IMR-90 (cell line): ENCODE measurements at regions not wholly inside any gene's neighbourhood (a gene's known extent, or its start where the extent isn't known, plus 50 kb on each side); places are given as distances from the start of the nearest gene placed in this dataset.

Experiments
- ATAC-seq: fragments of 200-7000 bp; cut with Tn5 transposase; 2 replicates; pipeline ENCODE4 v1.9.1; 2020; ENCODE audit warnings: low read depth, mild to moderate bottlenecking, moderate library complexity
- BruUV-seq: library from RNA; stranded (reverse); fragments of 400-500 nt; replicated peaks from 2 replicates; lab custom pipeline; 2021; lab: Mats Ljungman, UMichigan
- CTCF ChIA-PET: fragments of 300-600 bp; formaldehyde crosslinking; extraction: SDS; loops from one replicate; lab custom pipeline; 2021; ENCODE audit warnings: antibody characterized with exemption; lab: Yijun Ruan, JAX
- POLR2A ChIA-PET: fragments of 300-600 bp; sonication (Branson Sonifier 250); formaldehyde crosslinking; loops from one replicate; lab custom pipeline; 2022; ENCODE audit warnings: antibody characterized with exemption; ENCODE audit not compliant: unreplicated experiment; lab: Charles Lee
- DNase-seq: peaks from one replicate; pipeline ENCODE4 v3.0.0; 2013
- H2AFZ ChIP-seq: replicated peaks from 2 replicates; pipeline ENCODE3; 2013; ENCODE audit warnings: low read length, mild to moderate bottlenecking; ENCODE audit not compliant: poor library complexity
- H2AK5ac ChIP-seq: 2 replicates; pipeline ENCODE4 v1.6.1; 2013; ENCODE audit warnings: low read depth, low read length, inconsistent platforms
- H2AK9ac ChIP-seq: replicated peaks from 2 replicates; pipeline ENCODE3; 2013; ENCODE audit warnings: mild to moderate bottlenecking, low read depth, low read length, moderate library complexity; ENCODE audit not compliant: poor library complexity
- H2BK120ac ChIP-seq: 2 replicates; pipeline ENCODE4 v1.6.1; 2013; ENCODE audit warnings: low read depth, low read length, inconsistent platforms
- H2BK15ac ChIP-seq: 3 replicates; pipeline ENCODE4 v1.6.1; 2013; ENCODE audit warnings: low read depth, low read length, inconsistent platforms
- H2BK20ac ChIP-seq: 2 replicates; pipeline ENCODE4 v1.6.1; 2013; ENCODE audit warnings: low read depth, mild to moderate bottlenecking, inconsistent platforms, low read length, moderate library complexity
- H2BK5ac ChIP-seq: 2 replicates; pipeline ENCODE4 v1.6.1; 2013; ENCODE audit warnings: mild to moderate bottlenecking, low read depth, low read length, inconsistent platforms; ENCODE audit not compliant: poor library complexity, severe bottlenecking
- H3K14ac ChIP-seq: replicated peaks from 2 replicates; pipeline ENCODE4 v1.6.1; 2013; ENCODE audit warnings: low read depth, low read length, inconsistent platforms
- H3K18ac ChIP-seq: 2 replicates; pipeline ENCODE4 v1.6.1; 2013; ENCODE audit warnings: low read depth, low read length, control low read depth
- H3K23ac ChIP-seq: 2 replicates; pipeline ENCODE4 v1.6.1; 2013; ENCODE audit warnings: low read depth, low read length, inconsistent platforms
- H3K27ac ChIP-seq: 2 replicates; pipeline ENCODE4 v1.5.1; 2013; ENCODE audit warnings: mild to moderate bottlenecking, control low read depth, low read length; ENCODE audit not compliant: insufficient read depth
- H3K27me3 ChIP-seq: 2 replicates; pipeline ENCODE4 v1.6.1; 2013; ENCODE audit warnings: low read length; ENCODE audit not compliant: control insufficient read depth, insufficient read depth
- H3K36me3 ChIP-seq: 2 replicates; pipeline ENCODE4 v1.6.1; 2013; ENCODE audit warnings: low read length, mixed read lengths; ENCODE audit not compliant: control insufficient read depth, insufficient read depth
- H3K4ac ChIP-seq: 2 replicates; pipeline ENCODE4 v1.6.1; 2013; ENCODE audit warnings: low read depth, low read length, inconsistent platforms
- H3K4me1 ChIP-seq: 2 replicates; pipeline ENCODE4 v1.6.1; 2013; ENCODE audit warnings: low read length, mixed read lengths; ENCODE audit not compliant: control insufficient read depth, insufficient read depth
- H3K4me2 ChIP-seq: 2 replicates; pipeline ENCODE4 v1.6.1; 2013; ENCODE audit warnings: low read depth, mild to moderate bottlenecking, control low read depth, low read length, moderate library complexity
- H3K4me3 ChIP-seq: 2 replicates; pipeline ENCODE4 v1.5.1; 2013; ENCODE audit warnings: low read depth, mild to moderate bottlenecking, control low read depth, low read length, moderate library complexity; ENCODE audit not compliant: insufficient read depth
- H3K56ac ChIP-seq: 2 replicates; pipeline ENCODE4 v1.6.1; 2013; ENCODE audit warnings: low read length, inconsistent platforms; ENCODE audit not compliant: insufficient read depth; ENCODE audit errors: extremely low read depth
- H3K79me1 ChIP-seq, 2 experiments: 2 replicates each; pipeline ENCODE4 v1.6.1; 2013; ENCODE audit warnings: low read length in 2 of 2, inconsistent platforms in 1 of 2, low read depth in 1 of 2
- H3K9ac ChIP-seq: 2 replicates; pipeline ENCODE4 v1.6.1; 2013; ENCODE audit warnings: low read depth, low read length, control low read depth
- H3K9me1 ChIP-seq: 2 replicates; pipeline ENCODE4 v1.6.1; 2013; ENCODE audit warnings: low read length, inconsistent platforms; ENCODE audit not compliant: insufficient read depth
- H3K9me3 ChIP-seq: 2 replicates; pipeline ENCODE4 v1.6.1; 2013; ENCODE audit warnings: low read length; ENCODE audit not compliant: control insufficient read depth, insufficient read depth
- H4K20me1 ChIP-seq: 2 replicates; pipeline ENCODE4 v1.6.1; 2013; ENCODE audit warnings: low read length, inconsistent platforms; ENCODE audit not compliant: insufficient read depth
- H4K5ac ChIP-seq: 2 replicates; pipeline ENCODE4 v1.6.1; 2013; ENCODE audit warnings: mild to moderate bottlenecking, low read depth, low read length, control low read depth
- H4K8ac ChIP-seq, 2 experiments: 2 replicates each; pipeline ENCODE4 v1.6.1; 2013; ENCODE audit warnings: low read depth in 2 of 2, low read length in 2 of 2, control low read depth in 1 of 2, inconsistent platforms in 1 of 2
- H4K91ac ChIP-seq: 2 replicates; pipeline ENCODE4 v1.6.1; 2013; ENCODE audit warnings: low read depth, low read length, inconsistent platforms; ENCODE audit not compliant: insufficient read depth
- BHLHE40 ChIP-seq: fragments of 150-350 bp; IDR thresholded peaks from 2 replicates; pipeline ENCODE4 v1.6.1; 2016; ENCODE audit warnings: mild to moderate bottlenecking, low read depth, low read length
- CEBPB ChIP-seq: IDR thresholded peaks from 2 replicates; pipeline ENCODE4 v1.6.1; 2012; ENCODE audit warnings: low read depth, low read length, improper control_type of control experiment
- CHD1 ChIP-seq: IDR thresholded peaks from 2 replicates; pipeline ENCODE4 v1.6.1; 2012; ENCODE audit warnings: low read depth, low read length, improper control_type of control experiment
- FOS ChIP-seq: fragments of 150-350 bp; IDR thresholded peaks from 2 replicates; pipeline ENCODE4 v1.6.1; 2016; ENCODE audit warnings: low read depth, low read length
- MXI1 ChIP-seq: IDR thresholded peaks from 2 replicates; pipeline ENCODE4 v1.6.1; 2012; ENCODE audit warnings: low read depth, mild to moderate bottlenecking, low read length, moderate library complexity, borderline replicate concordance
- NFE2L2 ChIP-seq: fragments of 150-350 bp; IDR thresholded peaks from 2 replicates; pipeline ENCODE4 v1.6.1; 2016; ENCODE audit warnings: low read depth, mild to moderate bottlenecking, low read length
- RAD21 ChIP-seq: IDR thresholded peaks from 2 replicates; pipeline ENCODE4 v1.6.1; 2012; ENCODE audit warnings: low read length, improper control_type of control experiment
- WGBS, 2 experiments: methylation state at CpG; one replicate each; pipeline versions ENCODE4 v1.1.5 to v1.1.7; 2013; ENCODE audit warnings: missing lambda C conversion rate in 2 of 2; ENCODE audit not compliant: insufficient read length in 1 of 2; ENCODE audit errors: extremely low coverage in 2 of 2; 5-methylcytosine and 5-hydroxymethylcytosine counted together
- dilution Hi-C: fragments of 300-500 bp; cut with HindIII; formaldehyde crosslinking; loops from one replicate; pipeline ENCODE4 v1.14.3; 2018; ENCODE audit warnings: low sequenced_read_pairs; ENCODE audit not compliant: unreplicated experiment
- in situ Hi-C: fragments of 300-500 bp; cut with MboI; formaldehyde crosslinking; loops from 3 replicates; pipeline ENCODE4 v1.14.3; 2019; ENCODE audit warnings: low sequenced_read_pairs, inconsistent platforms, mixed read lengths
- intact Hi-C: fragments of 100-400 bp; cut with micrococcal nuclease; formaldehyde crosslinking; loops from 2 replicates; pipeline ENCODE4 v1.10.0; 2022
- TF ChIP-seq, protein P1 (sequence below): conservative IDR thresholded peaks from 2 replicates; pipeline ENCODE4 v1.5.1; 2012; ENCODE audit warnings: mild to moderate bottlenecking, low read depth, low read length, improper control_type of control experiment
- TF ChIP-seq, protein P2 (sequence below): fragments of 150-350 bp; IDR thresholded peaks from 2 replicates; pipeline ENCODE4 v1.6.1; 2016; ENCODE audit warnings: low read depth, mild to moderate bottlenecking, low read length, moderate library complexity, borderline replicate concordance

DNA sequence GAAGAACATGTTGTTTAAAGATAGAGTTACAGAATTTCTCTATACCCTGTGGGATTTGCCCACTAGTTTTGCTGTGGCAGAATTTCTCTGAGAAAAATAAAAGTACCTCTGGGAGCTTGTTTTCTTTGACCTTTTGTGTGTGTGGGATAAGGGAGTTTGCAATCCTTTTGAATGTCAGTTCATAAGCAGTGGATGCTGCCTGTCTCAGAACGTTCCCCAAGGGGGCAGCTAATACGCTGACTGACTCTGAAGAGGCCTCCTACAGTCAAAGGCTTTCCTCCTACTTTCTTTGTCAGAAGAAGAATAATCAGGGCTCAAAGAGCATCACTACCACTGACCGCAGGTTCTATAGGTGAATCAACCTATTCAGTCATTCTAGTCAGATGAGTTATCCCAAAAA, 140.6 kb downstream of the AASDHPPT start:
- ChIA-PET POLR2A (no interaction called here), CTCF (no interaction called here)
- no TSS peak for BruUV-seq
- H3K56ac ChIP-seq: no peak overlapping the region
- in situ Hi-C loops: no loop called here
- WGBS, 2 experiments: no CpG with 5 or more reads among the region's 3 CpGs
- H2BK120ac ChIP-seq: no peak overlapping the region
- H4K91ac ChIP-seq: no peak overlapping the region
- H3K9me1 ChIP-seq: no peaks in the 10 kb centered on the region
- no peak overlapping the region for H3K4ac ChIP-seq
- H2BK20ac ChIP-seq: no peak overlapping the region
- H3K4me2 ChIP-seq: no peak overlapping the region
- H2AK5ac ChIP-seq: no peak overlapping the region
- dilution Hi-C loops: no loop called here
- H3K79me1 ChIP-seq: no peaks in the 10 kb centered on the region
- H3K27me3 ChIP-seq: no peaks in the 10 kb centered on the region; the same call in 1 of the 2 replicates
- TF ChIP-seq, protein P1, sequence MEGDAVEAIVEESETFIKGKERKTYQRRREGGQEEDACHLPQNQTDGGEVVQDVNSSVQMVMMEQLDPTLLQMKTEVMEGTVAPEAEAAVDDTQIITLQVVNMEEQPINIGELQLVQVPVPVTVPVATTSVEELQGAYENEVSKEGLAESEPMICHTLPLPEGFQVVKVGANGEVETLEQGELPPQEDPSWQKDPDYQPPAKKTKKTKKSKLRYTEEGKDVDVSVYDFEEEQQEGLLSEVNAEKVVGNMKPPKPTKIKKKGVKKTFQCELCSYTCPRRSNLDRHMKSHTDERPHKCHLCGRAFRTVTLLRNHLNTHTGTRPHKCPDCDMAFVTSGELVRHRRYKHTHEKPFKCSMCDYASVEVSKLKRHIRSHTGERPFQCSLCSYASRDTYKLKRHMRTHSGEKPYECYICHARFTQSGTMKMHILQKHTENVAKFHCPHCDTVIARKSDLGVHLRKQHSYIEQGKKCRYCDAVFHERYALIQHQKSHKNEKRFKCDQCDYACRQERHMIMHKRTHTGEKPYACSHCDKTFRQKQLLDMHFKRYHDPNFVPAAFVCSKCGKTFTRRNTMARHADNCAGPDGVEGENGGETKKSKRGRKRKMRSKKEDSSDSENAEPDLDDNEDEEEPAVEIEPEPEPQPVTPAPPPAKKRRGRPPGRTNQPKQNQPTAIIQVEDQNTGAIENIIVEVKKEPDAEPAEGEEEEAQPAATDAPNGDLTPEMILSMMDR: no peak
- TF ChIP-seq CHD1 (no peak), NFE2L2 (no peak), FOS (no peak), CEBPB (no peak), MXI1 (no peak), BHLHE40 (no peak), RAD21 (no peak)
- TF ChIP-seq, protein P2, sequence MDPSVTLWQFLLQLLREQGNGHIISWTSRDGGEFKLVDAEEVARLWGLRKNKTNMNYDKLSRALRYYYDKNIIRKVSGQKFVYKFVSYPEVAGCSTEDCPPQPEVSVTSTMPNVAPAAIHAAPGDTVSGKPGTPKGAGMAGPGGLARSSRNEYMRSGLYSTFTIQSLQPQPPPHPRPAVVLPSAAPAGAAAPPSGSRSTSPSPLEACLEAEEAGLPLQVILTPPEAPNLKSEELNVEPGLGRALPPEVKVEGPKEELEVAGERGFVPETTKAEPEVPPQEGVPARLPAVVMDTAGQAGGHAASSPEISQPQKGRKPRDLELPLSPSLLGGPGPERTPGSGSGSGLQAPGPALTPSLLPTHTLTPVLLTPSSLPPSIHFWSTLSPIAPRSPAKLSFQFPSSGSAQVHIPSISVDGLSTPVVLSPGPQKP: no peak
- H3K4me1 ChIP-seq: no peaks in the 10 kb centered on the region
- no peak overlapping the region for H4K8ac ChIP-seq
- H3K27ac ChIP-seq: no peak overlapping the region
- no peak overlapping the region for H2BK5ac ChIP-seq
- no peaks in the 10 kb centered on the region for H3K36me3 ChIP-seq
- H3K9ac ChIP-seq: no peak overlapping the region
- H2AK9ac ChIP-seq: no peak overlapping the region
- no peak overlapping the region for H3K18ac ChIP-seq
- H2BK15ac ChIP-seq: no peak overlapping the region
- DNase-seq (no peak), ATAC-seq (no peak)
- intact Hi-C loops: no loop called here
- H3K14ac ChIP-seq: no peak overlapping the region
- H4K20me1 ChIP-seq: no peaks in the 10 kb centered on the region
- H3K4me3 ChIP-seq: no peak overlapping the region
- H3K9me3 ChIP-seq: peaks cover 5% of the 10 kb centered on the region
- H4K5ac ChIP-seq: no peak overlapping the region
- H2AFZ ChIP-seq: no peak overlapping the region
- H3K23ac ChIP-seq: no peak overlapping the region
